ENCODE measurements at regions not wholly inside any gene's neighbourhood (a gene's known extent, or its start where the extent isn't known, plus 50 kb on each side); places are given as distances from the start of the nearest gene placed in this dataset.
"Not testable (repeated sequence)": the region's sequence is repeated elsewhere in the genome, so short reads cannot be mapped to it uniquely, and the experiment has no call there.

DNA sequence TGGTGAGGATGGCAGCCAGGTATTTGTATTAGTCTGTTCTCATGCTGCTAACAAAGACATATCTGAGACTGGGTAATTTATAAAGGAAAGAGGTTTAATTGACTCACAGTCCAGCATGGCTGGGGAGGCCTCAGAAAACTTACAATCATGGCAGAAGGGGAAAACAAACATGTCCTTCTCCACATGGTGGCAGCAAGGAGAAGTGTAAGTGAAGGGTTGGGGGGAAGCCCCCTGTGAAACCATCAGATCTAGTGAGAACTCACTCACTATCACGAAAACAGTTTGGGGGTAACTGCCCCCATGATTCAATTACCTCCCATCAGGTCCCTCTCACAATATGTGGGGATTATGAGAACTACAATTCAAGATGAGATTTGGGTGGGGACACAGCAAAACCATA is 276.8 kb downstream of the OLFM4 start:
- TF ChIP-seq, protein P1, sequence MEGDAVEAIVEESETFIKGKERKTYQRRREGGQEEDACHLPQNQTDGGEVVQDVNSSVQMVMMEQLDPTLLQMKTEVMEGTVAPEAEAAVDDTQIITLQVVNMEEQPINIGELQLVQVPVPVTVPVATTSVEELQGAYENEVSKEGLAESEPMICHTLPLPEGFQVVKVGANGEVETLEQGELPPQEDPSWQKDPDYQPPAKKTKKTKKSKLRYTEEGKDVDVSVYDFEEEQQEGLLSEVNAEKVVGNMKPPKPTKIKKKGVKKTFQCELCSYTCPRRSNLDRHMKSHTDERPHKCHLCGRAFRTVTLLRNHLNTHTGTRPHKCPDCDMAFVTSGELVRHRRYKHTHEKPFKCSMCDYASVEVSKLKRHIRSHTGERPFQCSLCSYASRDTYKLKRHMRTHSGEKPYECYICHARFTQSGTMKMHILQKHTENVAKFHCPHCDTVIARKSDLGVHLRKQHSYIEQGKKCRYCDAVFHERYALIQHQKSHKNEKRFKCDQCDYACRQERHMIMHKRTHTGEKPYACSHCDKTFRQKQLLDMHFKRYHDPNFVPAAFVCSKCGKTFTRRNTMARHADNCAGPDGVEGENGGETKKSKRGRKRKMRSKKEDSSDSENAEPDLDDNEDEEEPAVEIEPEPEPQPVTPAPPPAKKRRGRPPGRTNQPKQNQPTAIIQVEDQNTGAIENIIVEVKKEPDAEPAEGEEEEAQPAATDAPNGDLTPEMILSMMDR (IDR thresholded peaks at IDR 0.05), result not testable (repeated sequence)
- TF ChIP-seq POLR2A (IDR thresholded peaks at IDR 0.05), result not testable (repeated sequence)

Measured in esophagus squamous epithelium (tissue), 4 donors.